Esophagus muscularis mucosa (tissue), 4 donors: ENCODE measurements at regions not wholly inside any gene's neighbourhood (a gene's known extent, or its start where the extent isn't known, plus 50 kb on each side); places are given as distances from the start of the nearest gene placed in this dataset.

Experiments used
- DNase-seq: peaks from one replicate; pipeline ENCODE4 v3.0.0-alpha.2; 2017; ENCODE audit errors: extremely low spot score
- H3K27ac ChIP-seq, 4 donors: fragments of 200-600 bp; sonication (generic); replicated peaks in 1 of 4; 1 replicate in 3 of 4; 2 replicates in 1 of 4; pipeline ENCODE4 v1.5.1; 2016 to 2019; ENCODE audit warnings: mild to moderate bottlenecking in 1 of 4
- H3K27me3 ChIP-seq, 4 donors: fragments of 200-600 bp; sonication (generic); one replicate each; pipeline versions ENCODE4 v1.5.1 to v1.6.0; 2016 to 2019
- H3K36me3 ChIP-seq, 4 donors: fragments of 200-600 bp; sonication (generic); one replicate each; pipeline ENCODE4 v1.5.1; 2016 to 2019
- H3K4me1 ChIP-seq, 4 donors: fragments of 200-600 bp; sonication (generic); one replicate each; pipeline ENCODE4 v1.5.1; 2016 to 2019
- H3K4me3 ChIP-seq, 4 donors: fragments of 200-600 bp; sonication (generic); 1 replicate in 2 of 4; 2 replicates in 2 of 4; pipeline ENCODE4 v1.5.1; 2016 to 2019; ENCODE audit warnings: mild to moderate bottlenecking in 4 of 4, moderate library complexity in 1 of 4
- H3K9me3 ChIP-seq, 4 donors: fragments of 200-600 bp; sonication (generic); 1 replicate in 3 of 4; 2 replicates in 1 of 4; pipeline ENCODE4 v1.5.1; 2016 to 2019
- CTCF ChIP-seq, 3 experiments: fragments of 200-600 bp in 2 of 3; fragments of 450-650 bp in 1 of 3; sonication (generic) in 2 of 3; IDR thresholded peaks; one replicate each; pipeline ENCODE4 v1.5.1; 2017 to 2019; ENCODE audit warnings: antibody characterized with exemption in 3 of 3, mild to moderate bottlenecking in 2 of 3, moderate library complexity in 1 of 3
- EP300 ChIP-seq: sonication (generic); formaldehyde crosslinking; IDR thresholded peaks from one replicate; pipeline ENCODE4 v1.6.1; 2017; ENCODE audit warnings: antibody characterized with exemption
- POLR2A ChIP-seq: fragments of 450-650 bp; IDR thresholded peaks from one replicate; pipeline ENCODE4 v1.6.1; 2017; ENCODE audit warnings: antibody characterized with exemption, moderate library complexity, mild to moderate bottlenecking, low read depth
- POLR2AphosphoS5 ChIP-seq, 2 donors: sonication (generic); formaldehyde crosslinking; IDR thresholded peaks; one replicate each; pipeline ENCODE4 v1.6.1; 2017; ENCODE audit warnings: antibody characterized with exemption in 2 of 2
- WGBS: methylation state at CpG from one replicate; pipeline ENCODE4 v1.1.5; 2018; 5-methylcytosine and 5-hydroxymethylcytosine counted together
- intact Hi-C: fragments of 100-400 bp; cut with DNase I; formaldehyde crosslinking; loops from one replicate; pipeline ENCODE4 v1.15.1; 2023

GRCh38 chrX:43005561-43005960, 227.6 kb upstream of the PPP1R2C start:
- H3K4me1 ChIP-seq = no peaks in the 10 kb centered on the region
- intact Hi-C loops = no loop called here
- H3K9me3 ChIP-seq = no peaks in the 10 kb centered on the region
- no peaks in the 10 kb centered on the region for H3K36me3 ChIP-seq
- WGBS = 54% methylated on average over 3 of the region's 3 CpGs
- no peak for DNase-seq
- TF ChIP-seq POLR2A = no peak
- no peak overlapping the region for H3K4me3 ChIP-seq
- peaks cover 0 to 11% (median 0%) of the 10 kb centered on the region in 4 donors for H3K27me3 ChIP-seq
- no peak overlapping the region for H3K27ac ChIP-seq

GRCh38 chrX:43008356-43008755, 230.4 kb upstream of the PPP1R2C start:
- 69% methylated on average over 1 of the region's 1 CpG for WGBS
- H3K4me1 ChIP-seq = no peaks in the 10 kb centered on the region
- H3K36me3 ChIP-seq = no peaks in the 10 kb centered on the region
- H3K9me3 ChIP-seq = no peaks in the 10 kb centered on the region
- H3K27me3 ChIP-seq = peaks cover 0 to 11% (median 0%) of the 10 kb centered on the region in 4 donors
- intact Hi-C loops = no loop called here
- H3K27ac ChIP-seq = no peak overlapping the region
- no peak for DNase-seq
- H3K4me3 ChIP-seq = no peak overlapping the region
- TF ChIP-seq EP300 (no peak), POLR2A (no peak), CTCF (IDR thresholded peaks at IDR 0.05) (no peak), POLR2AphosphoS5 (IDR thresholded peaks at IDR 0.05) (no peak)

GRCh38 chrX:43016021-43016420, 238.1 kb upstream of the PPP1R2C start:
- no peaks in the 10 kb centered on the region for H3K4me1 ChIP-seq
- H3K27me3 ChIP-seq = no peaks in the 10 kb centered on the region
- TF ChIP-seq POLR2A = no peak
- TF ChIP-seq CTCF (IDR thresholded peaks at IDR 0.05) = no peak
- TF ChIP-seq EP300 = no peak
- TF ChIP-seq POLR2AphosphoS5 (IDR thresholded peaks at IDR 0.05) = no peak
- no peaks in the 10 kb centered on the region for H3K36me3 ChIP-seq
- H3K4me3 ChIP-seq = no peak overlapping the region
- no peaks in the 10 kb centered on the region for H3K9me3 ChIP-seq
- no peak overlapping the region for H3K27ac ChIP-seq
- intact Hi-C loops = no loop called here
- no peak for DNase-seq

GRCh38 chrX:43018031-43018430, 240.1 kb upstream of the PPP1R2C start:
- WGBS = 86% methylated on average over 5 of the region's 5 CpGs

GRCh38 chrX:43019021-43019420, 241.1 kb upstream of the PPP1R2C start:
- Histone ChIP-seq H3K4me3 (no peak overlapping the region), H3K9me3 (no peaks in the 10 kb centered on the region), H3K36me3 (no peaks in the 10 kb centered on the region), H3K27me3 (no peaks in the 10 kb centered on the region), H3K27ac (no peak overlapping the region), H3K4me1 (no peaks in the 10 kb centered on the region)
- TF ChIP-seq POLR2A (no peak), CTCF (IDR thresholded peaks at IDR 0.05) (no peak), EP300 (no peak), POLR2AphosphoS5 (IDR thresholded peaks at IDR 0.05) (no peak)
- DNase-seq = no peak
- intact Hi-C loops = no loop called here
- 47% methylated on average over 3 of the region's 3 CpGs for WGBS

More at GRCh38 chrX:43018031-43018430, 240.1 kb upstream of the PPP1R2C start:
- no peak overlapping the region for H3K27ac ChIP-seq
- intact Hi-C loops = no loop called here
- no peak for TF ChIP-seq POLR2A
- TF ChIP-seq POLR2AphosphoS5 (IDR thresholded peaks at IDR 0.05) = no peak
- TF ChIP-seq CTCF (IDR thresholded peaks at IDR 0.05) = no peak
- TF ChIP-seq EP300 = no peak
- H3K4me3 ChIP-seq = no peak overlapping the region
- no peaks in the 10 kb centered on the region for H3K27me3 ChIP-seq
- H3K36me3 ChIP-seq = no peaks in the 10 kb centered on the region
- H3K9me3 ChIP-seq = no peaks in the 10 kb centered on the region
- no peak for DNase-seq
- H3K4me1 ChIP-seq = no peaks in the 10 kb centered on the region
